Activated CD4-positive, alpha-beta memory T cell treated with anti-CD3 and anti-CD28 coated beads, Interleukin-2, amount 10 ng/mL, durations not matched to agents 7 days and 5 days (primary cell): ENCODE measurements at regions not wholly inside any gene's neighbourhood (a gene's known extent, or its start where the extent isn't known, plus 50 kb on each side); places are given as distances from the start of the nearest gene placed in this dataset.
"Not testable (repeated sequence)": the region's sequence is repeated elsewhere in the genome, so short reads cannot be mapped to it uniquely, and the experiment has no call there.

Experiments used
- CTCF ChIA-PET: fragments of 350-600 bp; sonication (Branson Sonifier 250); formaldehyde crosslinking; loops from one replicate; lab custom pipeline; 2021; ENCODE audit warnings: antibody characterized with exemption, inconsistent platforms; lab: Charles Lee
- POLR2A ChIA-PET: fragments of 350-600 bp; sonication (Branson Sonifier 250); formaldehyde crosslinking; loops from one replicate; lab custom pipeline; 2021; ENCODE audit warnings: antibody characterized with exemption; lab: Charles Lee
- DNase-seq: peaks from one replicate; pipeline ENCODE4 v3.0.0-alpha.2; 2020
- H3K27ac Mint-ChIP-seq: one replicate; pipeline ENCODE4 v1.8.0; 2021; ENCODE audit warnings: mild to moderate bottlenecking, mixed read lengths
- H3K27me3 Mint-ChIP-seq: one replicate; pipeline ENCODE4 v1.8.0; 2021; ENCODE audit warnings: mixed read lengths
- H3K36me3 Mint-ChIP-seq: one replicate; pipeline ENCODE4 v1.8.0; 2021; ENCODE audit warnings: low read depth, mixed read lengths
- H3K4me1 Mint-ChIP-seq: one replicate; pipeline ENCODE4 v1.8.0; 2021; ENCODE audit warnings: mixed read lengths
- H3K4me3 Mint-ChIP-seq: one replicate; pipeline ENCODE4 v1.8.0; 2021; ENCODE audit warnings: mild to moderate bottlenecking, mixed read lengths
- H3K9me3 Mint-ChIP-seq: one replicate; pipeline ENCODE4 v1.8.0; 2021; ENCODE audit warnings: mixed read lengths

DNA sequence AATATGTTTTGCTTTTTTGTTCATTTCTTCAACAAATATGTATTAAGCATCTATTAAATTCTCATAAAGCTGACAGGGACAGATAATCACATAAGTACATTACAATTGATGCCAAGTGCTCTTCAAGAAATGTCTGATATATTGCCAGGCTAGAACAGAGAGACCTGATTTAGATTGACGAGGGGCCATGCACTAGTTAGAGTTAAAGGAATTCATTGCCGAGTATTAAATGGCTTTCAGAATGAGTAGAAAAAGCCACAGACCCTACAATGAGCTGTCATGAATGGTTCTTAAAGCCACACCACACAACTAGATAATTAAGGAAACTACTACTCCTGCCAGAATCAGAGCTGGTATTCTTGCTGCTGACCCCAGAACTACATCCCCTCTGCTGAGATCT, 250.2 kb upstream of the MME start:
- Mint-ChIP-seq H3K27ac (no peak overlapping the region), H3K9me3 (peaks cover 2% of the 10 kb centered on the region), H3K4me3 (no peak overlapping the region), H3K4me1 (no peaks in the 10 kb centered on the region), H3K36me3 (no peaks in the 10 kb centered on the region), H3K27me3 (no peaks in the 10 kb centered on the region)
- ChIA-PET POLR2A (no interaction called here), CTCF (no interaction called here)
- DNase-seq: no peak

DNA sequence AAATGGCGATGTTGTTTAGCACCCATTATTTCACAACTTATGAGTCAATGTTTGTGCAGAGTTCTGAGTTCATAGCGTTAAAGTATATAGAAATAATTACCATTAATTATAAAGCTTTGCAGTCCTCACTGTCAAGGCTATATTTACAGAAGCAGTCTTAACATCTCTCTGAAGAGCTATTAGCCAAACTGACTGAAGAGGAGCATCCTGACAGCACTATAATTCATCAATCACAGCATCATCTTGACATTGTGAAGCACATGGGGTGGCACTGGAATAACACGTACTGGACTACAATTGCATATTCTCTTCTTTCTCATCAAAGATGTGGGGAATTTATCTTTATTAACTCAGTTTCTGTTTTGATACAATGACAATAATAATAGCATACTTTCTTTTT, 260.6 kb upstream of the MME start:
- Mint-ChIP-seq H3K4me1 (no peaks in the 10 kb centered on the region), H3K27ac (no peak overlapping the region), H3K4me3 (no peak overlapping the region), H3K9me3 (peaks cover 6% of the 10 kb centered on the region), H3K27me3 (no peaks in the 10 kb centered on the region), H3K36me3 (no peaks in the 10 kb centered on the region)
- ChIA-PET POLR2A (no interaction called here), CTCF (no interaction called here)
- DNase-seq: no peak

- Mint-ChIP-seq H3K27me3 (no peaks in the 10 kb centered on the region), H3K27ac (no peak overlapping the region), H3K36me3 (no peaks in the 10 kb centered on the region), H3K9me3 (peaks cover 6% of the 10 kb centered on the region), H3K4me1 (no peaks in the 10 kb centered on the region), H3K4me3 (no peak overlapping the region)
- ChIA-PET POLR2A (no interaction called here), CTCF (no interaction called here)
- no peak for DNase-seq
These were observed 261.4 kb upstream of the MME start for GRCh38 chr3:154818676-154819255.

GRCh38 chr3:154810017-154810416, 270.1 kb upstream of the MME start:
- CTCF ChIA-PET, H3K36me3 Mint-ChIP-seq, H3K9me3 Mint-ChIP-seq, H3K27ac Mint-ChIP-seq, H3K4me1 Mint-ChIP-seq, POLR2A ChIA-PET, H3K27me3 Mint-ChIP-seq, DNase-seq, H3K4me3 Mint-ChIP-seq: not testable (repeated sequence)

DNA sequence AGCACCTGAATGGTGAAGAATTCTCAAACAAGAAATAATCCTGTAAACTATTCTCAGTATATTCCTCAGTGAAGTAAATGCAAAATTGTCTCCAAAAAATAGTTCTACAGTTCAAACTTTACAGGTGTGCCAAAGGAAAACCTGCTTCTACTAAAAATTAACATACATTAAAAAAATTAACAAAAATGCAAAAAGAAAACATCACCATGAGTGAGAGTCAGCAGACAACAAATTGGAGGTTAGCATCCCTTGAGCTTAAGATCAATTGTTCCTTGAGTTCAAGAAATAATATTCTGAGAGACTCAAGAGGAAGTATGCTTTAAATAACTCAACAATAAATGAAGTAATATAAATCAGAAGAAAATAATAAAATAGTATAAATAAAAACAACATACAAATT, 278.4 kb upstream of the MME start:
- DNase-seq: no peak
- ChIA-PET CTCF (no interaction called here), POLR2A (no interaction called here)
- H3K27me3 Mint-ChIP-seq: no peaks in the 10 kb centered on the region
- H3K4me1 Mint-ChIP-seq: no peaks in the 10 kb centered on the region
- peaks cover 9% of the 10 kb centered on the region for H3K9me3 Mint-ChIP-seq
- no peak overlapping the region for H3K27ac Mint-ChIP-seq
- H3K36me3 Mint-ChIP-seq: no peaks in the 10 kb centered on the region
- no peak overlapping the region for H3K4me3 Mint-ChIP-seq

DNA sequence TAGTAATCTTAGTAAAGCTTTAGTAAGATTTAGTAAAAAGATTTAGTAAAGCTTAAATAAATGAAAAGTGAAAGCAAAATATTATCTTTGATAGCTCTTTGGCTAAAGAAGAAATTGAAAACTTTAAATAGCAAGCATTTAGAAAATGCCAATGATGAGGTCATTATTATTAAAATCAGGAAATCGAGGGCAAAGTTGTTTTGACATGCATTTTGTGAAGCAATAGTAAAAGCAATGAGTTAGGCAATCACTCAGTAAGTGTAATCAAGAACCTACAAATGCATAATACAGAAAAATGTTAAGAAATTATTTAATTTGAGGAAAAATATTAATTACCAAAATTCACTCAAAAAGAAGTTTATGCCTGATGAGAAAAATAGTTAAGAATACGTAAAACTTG, 280.3 kb upstream of the MME start:
- POLR2A ChIA-PET: no interaction called here
- Mint-ChIP-seq H3K27me3 (no peaks in the 10 kb centered on the region), H3K27ac (no peak overlapping the region), H3K9me3 (peaks cover 4% of the 10 kb centered on the region), H3K4me3 (no peak overlapping the region), H3K4me1 (no peaks in the 10 kb centered on the region), H3K36me3 (no peaks in the 10 kb centered on the region)
- DNase-seq: no peak
- CTCF ChIA-PET: no interaction called here

GRCh38 chr3:154795582-154795981, 284.5 kb upstream of the MME start:
- Mint-ChIP-seq H3K27me3 (no peaks in the 10 kb centered on the region), H3K9me3 (no peaks in the 10 kb centered on the region), H3K4me3 (no peak overlapping the region), H3K36me3 (no peaks in the 10 kb centered on the region), H3K27ac (no peak overlapping the region), H3K4me1 (no peaks in the 10 kb centered on the region)
- POLR2A ChIA-PET: no interaction called here
- CTCF ChIA-PET: no interaction called here
- no peak for DNase-seq

DNA sequence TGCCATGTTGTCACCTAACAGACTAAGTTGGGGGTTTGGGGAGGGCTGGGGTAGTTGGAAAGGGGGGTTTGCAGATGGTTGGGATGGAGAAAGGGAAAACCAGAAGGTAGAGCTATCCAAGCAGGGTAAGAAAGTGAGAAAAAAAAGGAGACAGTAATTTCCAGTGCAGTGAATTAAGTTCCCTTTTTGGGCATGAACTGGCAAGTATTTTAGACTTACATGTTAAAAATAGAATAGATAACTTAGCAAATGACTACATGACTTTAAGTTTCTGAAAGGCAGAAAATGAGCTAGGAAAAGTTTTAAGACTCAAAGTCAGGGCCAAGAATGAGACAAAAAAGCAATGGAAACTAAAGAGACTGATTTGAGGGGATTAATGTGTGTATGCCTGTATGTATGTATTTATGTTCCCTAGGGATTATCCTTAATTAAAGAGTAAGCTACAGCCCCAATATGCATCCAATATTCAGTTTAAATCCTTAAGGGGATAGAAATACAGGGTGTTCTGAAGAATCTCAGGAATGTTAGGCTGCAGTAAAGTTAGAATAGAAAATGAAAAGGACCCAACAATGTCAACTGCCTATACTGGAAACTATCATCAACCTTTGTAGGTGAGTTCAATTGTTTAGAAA, 285.2 kb upstream of the MME start:
- Mint-ChIP-seq H3K36me3 (no peaks in the 10 kb centered on the region), H3K4me1 (no peaks in the 10 kb centered on the region), H3K4me3 (no peak overlapping the region), H3K27me3 (no peaks in the 10 kb centered on the region), H3K27ac (no peak overlapping the region), H3K9me3 (no peaks in the 10 kb centered on the region)
- POLR2A ChIA-PET: no interaction called here
- CTCF ChIA-PET: no interaction called here
- DNase-seq: no peak

- ChIA-PET CTCF (no interaction called here), POLR2A (no interaction called here)
- H3K4me3 Mint-ChIP-seq: no peak overlapping the region
- H3K27me3 Mint-ChIP-seq: no peaks in the 10 kb centered on the region
- DNase-seq: no peak
- H3K27ac Mint-ChIP-seq: no peak overlapping the region
- no peaks in the 10 kb centered on the region for H3K9me3 Mint-ChIP-seq
- no peaks in the 10 kb centered on the region for H3K4me1 Mint-ChIP-seq
- H3K36me3 Mint-ChIP-seq: no peaks in the 10 kb centered on the region
These were observed 285.7 kb upstream of the MME start for GRCh38 chr3:154794391-154794790.

GRCh38 chr3:154792828-154793227, 287.3 kb upstream of the MME start:
- ChIA-PET CTCF (no interaction called here), POLR2A (no interaction called here)
- Mint-ChIP-seq H3K36me3 (no peaks in the 10 kb centered on the region), H3K9me3 (no peaks in the 10 kb centered on the region), H3K27ac (no peak overlapping the region), H3K27me3 (no peaks in the 10 kb centered on the region), H3K4me3 (no peak overlapping the region), H3K4me1 (no peaks in the 10 kb centered on the region)
- DNase-seq: no peak

DNA sequence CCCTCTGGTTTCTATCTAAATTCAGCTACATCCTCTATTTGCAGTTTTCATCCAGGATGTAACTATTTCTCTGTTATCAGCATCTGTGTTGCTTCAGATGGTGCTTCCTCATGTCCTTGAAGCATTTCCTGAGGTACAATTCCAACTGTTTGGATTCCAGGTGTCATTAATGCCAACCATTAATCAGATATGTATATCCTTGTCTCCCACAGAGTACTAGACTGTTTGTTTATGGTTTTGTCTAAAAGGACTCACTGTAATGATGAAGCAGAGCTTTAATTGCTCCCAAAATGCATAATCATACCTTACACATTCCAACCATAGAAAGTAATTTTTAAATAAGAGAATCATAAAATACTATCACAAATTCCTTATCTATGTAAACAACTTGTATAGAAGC, 288.5 kb upstream of the MME start:
- H3K36me3 Mint-ChIP-seq: no peaks in the 10 kb centered on the region
- POLR2A ChIA-PET: no interaction called here

DNA sequence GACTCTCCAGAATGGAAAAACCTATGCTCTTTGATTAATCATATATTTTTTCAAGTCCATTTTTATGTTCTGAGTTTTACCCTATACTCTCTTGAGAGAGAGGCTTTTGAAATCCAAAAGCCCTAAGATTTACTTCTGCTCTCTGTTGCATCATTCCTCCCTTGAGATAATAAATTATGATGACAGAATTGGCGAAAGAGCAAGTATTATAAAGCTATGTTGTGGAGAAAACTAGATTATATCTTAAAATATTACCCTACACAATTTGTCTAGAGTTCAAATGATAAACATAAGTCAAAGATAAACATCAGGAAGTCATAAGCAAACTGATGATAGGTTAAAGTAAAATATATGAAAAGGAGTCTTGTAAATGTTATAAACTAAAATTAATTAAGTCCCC, 293.4 kb upstream of the MME start:
- no peak for DNase-seq
- no peaks in the 10 kb centered on the region for H3K9me3 Mint-ChIP-seq
- POLR2A ChIA-PET: no interaction called here
- no peaks in the 10 kb centered on the region for H3K4me1 Mint-ChIP-seq
- CTCF ChIA-PET: no interaction called here
- H3K27ac Mint-ChIP-seq: no peak overlapping the region
- no peaks in the 10 kb centered on the region for H3K27me3 Mint-ChIP-seq
- H3K4me3 Mint-ChIP-seq: no peak overlapping the region
- H3K36me3 Mint-ChIP-seq: no peaks in the 10 kb centered on the region

More for the DNA sequence above, 288.5 kb upstream of the MME start:
- no peaks in the 10 kb centered on the region for H3K9me3 Mint-ChIP-seq
- no peak for DNase-seq
- H3K4me1 Mint-ChIP-seq: no peaks in the 10 kb centered on the region
- no peaks in the 10 kb centered on the region for H3K27me3 Mint-ChIP-seq
- H3K27ac Mint-ChIP-seq: no peak overlapping the region
- CTCF ChIA-PET: no interaction called here
- no peak overlapping the region for H3K4me3 Mint-ChIP-seq

DNA sequence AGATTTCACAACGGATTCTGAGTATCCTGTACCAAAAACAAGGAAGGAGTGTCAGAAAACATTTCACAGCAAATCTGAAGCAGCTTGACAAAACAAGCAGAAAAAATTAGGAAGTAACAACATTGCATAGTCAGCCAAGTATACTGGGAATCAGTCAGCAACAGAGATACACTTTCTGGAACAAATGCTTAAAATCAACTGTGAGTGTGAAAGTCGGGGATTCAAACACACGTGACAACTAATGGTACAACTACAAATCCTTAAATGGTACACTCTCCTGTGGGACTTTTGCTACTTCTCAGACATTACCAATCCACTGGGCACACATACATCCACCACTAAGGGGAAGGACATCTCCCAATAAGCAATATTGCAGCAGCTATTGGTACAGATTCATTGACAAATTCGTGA, 296.6 kb upstream of the MME start:
- ChIA-PET CTCF (no interaction called here), POLR2A (no interaction called here)
- Mint-ChIP-seq H3K27me3 (no peaks in the 10 kb centered on the region), H3K36me3 (no peaks in the 10 kb centered on the region), H3K4me3 (no peak overlapping the region), H3K9me3 (no peaks in the 10 kb centered on the region), H3K27ac (no peak overlapping the region), H3K4me1 (no peaks in the 10 kb centered on the region)
- no peak for DNase-seq

DNA sequence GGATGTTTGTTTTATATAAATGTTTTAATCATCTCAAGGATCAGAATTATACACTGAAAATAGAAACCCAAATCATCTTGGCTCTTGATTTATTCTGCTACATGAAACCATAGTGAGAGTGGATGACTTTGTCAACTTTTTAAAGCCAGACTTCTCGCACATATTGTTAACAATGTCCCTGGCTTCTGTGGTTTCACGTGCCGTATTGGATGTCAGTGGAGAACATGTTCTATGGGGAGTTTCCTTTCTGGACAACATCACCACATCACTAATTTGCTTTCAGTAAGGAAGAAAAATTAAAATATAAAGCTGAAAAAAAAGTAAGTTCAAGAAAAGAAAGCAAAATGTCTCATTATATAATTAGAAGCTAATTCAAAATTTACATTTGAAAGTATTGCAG, 297.1 kb upstream of the MME start:
- H3K9me3 Mint-ChIP-seq: no peaks in the 10 kb centered on the region
- ChIA-PET POLR2A (no interaction called here), CTCF (no interaction called here)
- no peaks in the 10 kb centered on the region for H3K27me3 Mint-ChIP-seq
- no peak overlapping the region for H3K27ac Mint-ChIP-seq
- no peaks in the 10 kb centered on the region for H3K36me3 Mint-ChIP-seq
- H3K4me1 Mint-ChIP-seq: no peaks in the 10 kb centered on the region
- no peak overlapping the region for H3K4me3 Mint-ChIP-seq
- DNase-seq: no peak
